ENCODE measurements at regions not wholly inside any gene's neighbourhood (a gene's known extent, or its start where the extent isn't known, plus 50 kb on each side); places are given as distances from the start of the nearest gene placed in this dataset.

GRCh38 chr2:3138621-3139020, 239.0 kb downstream of the EIPR1 start:
- no peak for DNase-seq (ENCODE audit: extremely low read depth in 1 of 2, low read depth in 1 of 2)

GRCh38 chr2:3137651-3138300, 239.8 kb downstream of the EIPR1 start:
- no peak for DNase-seq (ENCODE audit: extremely low read depth in 1 of 2, low read depth in 1 of 2)

GRCh38 chr2:3135676-3136075, 241.9 kb downstream of the EIPR1 start:
- no peak for DNase-seq (ENCODE audit: extremely low read depth in 1 of 2, low read depth in 1 of 2)

DNA sequence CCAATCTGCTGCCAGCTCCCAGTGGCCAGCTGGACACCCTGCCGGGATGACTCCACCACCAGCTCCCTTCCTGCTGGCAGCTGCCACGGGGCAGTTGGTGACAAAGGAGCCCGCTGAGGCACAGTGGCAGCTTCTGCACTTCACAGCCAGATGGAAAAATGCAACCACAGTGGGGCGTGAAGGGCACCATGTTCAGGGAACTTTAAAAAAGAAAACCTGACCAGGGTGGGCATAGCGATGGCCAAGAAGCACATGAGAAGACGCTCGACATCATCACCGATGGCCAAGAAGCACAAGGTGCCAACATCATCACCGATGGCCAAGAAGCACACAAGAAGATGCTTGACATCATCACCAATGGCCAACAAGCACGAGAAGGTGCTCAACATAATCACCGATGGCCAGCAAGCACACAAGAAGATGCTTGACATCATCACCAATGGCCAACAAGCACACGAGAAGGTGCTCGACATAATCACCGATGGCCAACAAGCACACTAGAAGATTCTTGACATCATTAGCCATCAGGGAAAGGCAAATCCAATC, 243.5 kb downstream of the EIPR1 start:
- no peak for DNase-seq (ENCODE audit: extremely low read depth in 1 of 2, low read depth in 1 of 2)

DNA sequence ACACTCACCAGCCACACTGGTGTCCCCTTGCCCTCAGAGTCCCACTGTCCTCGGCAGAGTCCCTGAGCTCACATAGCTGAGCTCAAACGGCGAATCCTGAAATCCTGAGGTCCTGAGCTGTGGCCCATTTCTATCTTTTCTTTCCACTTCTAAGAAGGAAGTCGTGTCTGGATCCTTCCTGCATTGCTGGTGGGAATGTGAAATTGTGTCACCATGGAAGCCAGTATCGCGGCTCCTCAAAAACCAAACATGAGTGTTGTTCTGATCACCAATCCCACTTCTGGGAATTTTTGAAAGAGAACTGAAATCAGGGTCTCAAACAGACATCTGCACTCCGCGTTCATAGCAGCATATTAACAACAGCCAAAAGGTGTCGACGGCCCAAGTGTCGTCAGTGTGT, 244.7 kb downstream of the EIPR1 start:
- DNase-seq (ENCODE audit: extremely low read depth in 1 of 2, low read depth in 1 of 2): no peak

- no peak for DNase-seq (ENCODE audit: extremely low read depth in 1 of 2, low read depth in 1 of 2)
Measured at GRCh38 chr2:3132466-3132865, 245.2 kb downstream of the EIPR1 start.

- no peak for DNase-seq (ENCODE audit: extremely low read depth in 1 of 2, low read depth in 1 of 2)
Measured at GRCh38 chr2:3131636-3132326, 245.8 kb downstream of the EIPR1 start.

GRCh38 chr2:3130889-3131635, 246.6 kb downstream of the EIPR1 start:
- no peak for DNase-seq (ENCODE audit: extremely low read depth in 1 of 2, low read depth in 1 of 2)

DNA sequence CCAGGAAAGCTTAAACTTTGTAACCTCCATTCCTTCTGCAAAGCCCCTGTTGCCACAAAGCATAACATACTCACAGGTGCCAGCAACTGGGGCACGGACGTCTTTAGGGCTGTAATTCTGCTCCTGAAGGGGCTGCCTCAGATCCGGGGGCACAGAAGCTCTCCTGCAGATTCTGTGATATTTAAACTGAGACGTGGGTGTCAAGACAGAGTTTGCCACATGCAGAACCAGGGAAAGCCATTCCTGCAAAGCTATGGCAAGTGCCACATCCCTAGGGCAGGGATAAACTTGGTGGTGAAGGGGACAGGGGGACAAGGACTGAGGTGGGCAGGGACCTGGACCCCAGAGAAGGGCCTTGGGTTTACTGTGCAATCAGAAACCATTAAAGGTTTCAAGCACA, 247.2 kb downstream of the EIPR1 start:
- no peak for DNase-seq (ENCODE audit: extremely low read depth in 1 of 2, low read depth in 1 of 2)

- DNase-seq (ENCODE audit: extremely low read depth in 1 of 2, low read depth in 1 of 2): no peak
Measured at GRCh38 chr2:3129867-3130266, 247.8 kb downstream of the EIPR1 start.

DNA sequence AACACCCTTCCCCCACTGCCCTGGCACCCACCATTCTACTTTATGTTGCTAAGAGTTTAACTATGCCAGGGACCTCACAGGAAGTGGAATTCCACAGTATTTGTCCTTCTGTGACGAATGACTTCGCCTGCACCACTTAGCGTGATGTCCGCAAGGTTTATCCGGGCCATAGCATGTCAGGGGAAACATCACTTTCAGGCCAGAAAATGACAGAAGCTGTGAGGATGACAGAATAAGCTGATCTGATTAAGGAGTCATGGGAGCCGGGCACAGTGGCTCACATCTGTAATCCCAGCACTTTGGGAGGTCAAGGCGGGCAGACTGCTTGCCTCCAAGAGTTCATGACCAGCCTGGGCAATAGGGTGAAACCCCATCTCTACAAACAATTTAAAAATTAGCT, 248.8 kb downstream of the EIPR1 start:
- no peak for DNase-seq (ENCODE audit: extremely low read depth in 1 of 2, low read depth in 1 of 2)

GRCh38 chr2:3127710-3128109, 249.9 kb downstream of the EIPR1 start:
- no peak for DNase-seq (ENCODE audit: extremely low read depth in 1 of 2, low read depth in 1 of 2)

- no peak for DNase-seq (ENCODE audit: extremely low read depth in 1 of 2, low read depth in 1 of 2)
Measured at GRCh38 chr2:3126911-3127621, 250.6 kb downstream of the EIPR1 start.

- no peak for DNase-seq (ENCODE audit: extremely low read depth in 1 of 2, low read depth in 1 of 2)
Measured at GRCh38 chr2:3126171-3126910, 251.3 kb downstream of the EIPR1 start.

DNA sequence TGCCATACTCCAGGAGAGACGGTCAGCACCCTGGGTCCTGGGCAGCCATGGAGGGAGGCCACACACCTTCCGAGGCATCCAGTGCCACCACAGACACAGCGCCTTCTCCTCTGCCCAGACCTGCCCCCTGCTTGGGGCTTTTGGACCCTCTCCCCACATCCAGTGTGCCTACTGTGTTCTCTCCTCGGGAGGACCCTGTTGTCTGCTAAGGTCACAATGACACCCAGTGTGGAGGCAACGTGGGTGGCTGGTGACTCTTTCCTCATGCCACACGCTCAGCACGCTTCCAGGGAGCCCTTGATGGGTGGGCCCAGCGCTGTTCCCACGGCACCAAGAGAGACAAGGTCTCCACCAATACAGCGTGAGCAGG, 251.9 kb downstream of the EIPR1 start:
- DNase-seq (ENCODE audit: extremely low read depth in 1 of 2, low read depth in 1 of 2): no peak

- no peak for DNase-seq (ENCODE audit: extremely low read depth in 1 of 2, low read depth in 1 of 2)
Measured at GRCh38 chr2:3125001-3125760, 252.4 kb downstream of the EIPR1 start.

DNA sequence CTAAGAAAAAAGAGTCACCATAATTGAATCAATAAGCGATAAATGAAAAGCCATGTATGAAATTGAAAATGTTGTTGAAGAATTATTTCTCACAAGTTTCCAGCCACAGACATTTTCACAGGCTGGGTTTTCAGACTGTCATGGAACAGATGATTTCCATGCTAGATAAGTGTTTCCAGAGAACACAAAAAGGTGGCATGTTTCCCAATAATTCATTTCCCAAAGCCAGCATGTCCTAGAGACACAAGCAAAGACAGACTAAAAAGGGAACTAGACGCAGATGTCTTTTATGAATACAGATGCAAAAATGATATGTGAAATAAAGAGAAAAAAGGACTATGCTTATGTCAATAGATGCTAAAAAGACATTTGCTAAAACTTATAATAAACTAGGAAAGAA, 255.1 kb downstream of the EIPR1 start:
- DNase-seq (ENCODE audit: extremely low read depth in 1 of 2, low read depth in 1 of 2): no peak

- no peak for DNase-seq (ENCODE audit: extremely low read depth in 1 of 2, low read depth in 1 of 2)
Measured at GRCh38 chr2:3121601-3122000, 256.0 kb downstream of the EIPR1 start.

GRCh38 chr2:3117650-3118216, 259.9 kb downstream of the EIPR1 start:
- no peak for DNase-seq (ENCODE audit: extremely low read depth in 1 of 2, low read depth in 1 of 2)

All from stimulated activated CD8-positive, alpha-beta memory T cell treated with anti-CD3 and anti-CD28 coated beads, Interleukin-7, amount 100 ng/mL, for 48 hours (primary cell).